ENCODE measurements at regions not wholly inside any gene's neighbourhood (a gene's known extent, or its start where the extent isn't known, plus 50 kb on each side); places are given as distances from the start of the nearest gene placed in this dataset.

DNA sequence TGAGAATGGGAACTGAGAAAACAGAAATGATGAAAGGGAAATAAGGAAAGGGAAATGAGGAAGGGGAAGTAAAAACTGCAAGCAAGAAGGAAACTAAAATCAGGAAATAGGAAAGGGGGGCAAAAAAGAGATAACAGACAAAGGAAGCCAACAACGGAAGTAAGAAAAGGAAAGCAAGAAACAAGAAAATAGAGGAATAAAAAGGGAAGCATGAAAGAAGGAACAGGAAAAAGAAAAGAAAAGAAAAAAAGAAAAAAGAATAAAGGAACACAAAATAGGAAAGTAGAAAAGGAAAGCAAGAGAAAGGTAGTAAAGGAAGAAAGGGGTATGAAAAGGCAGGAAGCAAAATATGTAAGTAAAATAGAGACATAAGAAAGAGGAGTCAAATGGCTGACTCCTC lies 241.2 kb upstream of the NCKAP5 start:
- no peak for TF ChIP-seq ZNF114 (CRISPR knock-in tag; IDR thresholded peaks at IDR 0.05)
- TF ChIP-seq, protein P1, sequence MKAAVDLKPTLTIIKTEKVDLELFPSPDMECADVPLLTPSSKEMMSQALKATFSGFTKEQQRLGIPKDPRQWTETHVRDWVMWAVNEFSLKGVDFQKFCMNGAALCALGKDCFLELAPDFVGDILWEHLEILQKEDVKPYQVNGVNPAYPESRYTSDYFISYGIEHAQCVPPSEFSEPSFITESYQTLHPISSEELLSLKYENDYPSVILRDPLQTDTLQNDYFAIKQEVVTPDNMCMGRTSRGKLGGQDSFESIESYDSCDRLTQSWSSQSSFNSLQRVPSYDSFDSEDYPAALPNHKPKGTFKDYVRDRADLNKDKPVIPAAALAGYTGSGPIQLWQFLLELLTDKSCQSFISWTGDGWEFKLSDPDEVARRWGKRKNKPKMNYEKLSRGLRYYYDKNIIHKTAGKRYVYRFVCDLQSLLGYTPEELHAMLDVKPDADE (IDR thresholded peaks at IDR 0.05): no peak
- no peak for TF ChIP-seq EZH2phosphoT487 (IDR thresholded peaks at IDR 0.05; ENCODE audit: unreplicated experiment)
- TF ChIP-seq, protein P2, sequence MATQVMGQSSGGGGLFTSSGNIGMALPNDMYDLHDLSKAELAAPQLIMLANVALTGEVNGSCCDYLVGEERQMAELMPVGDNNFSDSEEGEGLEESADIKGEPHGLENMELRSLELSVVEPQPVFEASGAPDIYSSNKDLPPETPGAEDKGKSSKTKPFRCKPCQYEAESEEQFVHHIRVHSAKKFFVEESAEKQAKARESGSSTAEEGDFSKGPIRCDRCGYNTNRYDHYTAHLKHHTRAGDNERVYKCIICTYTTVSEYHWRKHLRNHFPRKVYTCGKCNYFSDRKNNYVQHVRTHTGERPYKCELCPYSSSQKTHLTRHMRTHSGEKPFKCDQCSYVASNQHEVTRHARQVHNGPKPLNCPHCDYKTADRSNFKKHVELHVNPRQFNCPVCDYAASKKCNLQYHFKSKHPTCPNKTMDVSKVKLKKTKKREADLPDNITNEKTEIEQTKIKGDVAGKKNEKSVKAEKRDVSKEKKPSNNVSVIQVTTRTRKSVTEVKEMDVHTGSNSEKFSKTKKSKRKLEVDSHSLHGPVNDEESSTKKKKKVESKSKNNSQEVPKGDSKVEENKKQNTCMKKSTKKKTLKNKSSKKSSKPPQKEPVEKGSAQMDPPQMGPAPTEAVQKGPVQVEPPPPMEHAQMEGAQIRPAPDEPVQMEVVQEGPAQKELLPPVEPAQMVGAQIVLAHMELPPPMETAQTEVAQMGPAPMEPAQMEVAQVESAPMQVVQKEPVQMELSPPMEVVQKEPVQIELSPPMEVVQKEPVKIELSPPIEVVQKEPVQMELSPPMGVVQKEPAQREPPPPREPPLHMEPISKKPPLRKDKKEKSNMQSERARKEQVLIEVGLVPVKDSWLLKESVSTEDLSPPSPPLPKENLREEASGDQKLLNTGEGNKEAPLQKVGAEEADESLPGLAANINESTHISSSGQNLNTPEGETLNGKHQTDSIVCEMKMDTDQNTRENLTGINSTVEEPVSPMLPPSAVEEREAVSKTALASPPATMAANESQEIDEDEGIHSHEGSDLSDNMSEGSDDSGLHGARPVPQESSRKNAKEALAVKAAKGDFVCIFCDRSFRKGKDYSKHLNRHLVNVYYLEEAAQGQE (IDR thresholded peaks at IDR 0.05; ENCODE audit: unreplicated experiment): no peak
- no peak for TF ChIP-seq POLR2AphosphoS5 (IDR thresholded peaks at IDR 0.05; ENCODE audit: low read depth)
- TF ChIP-seq CREB1 (CRISPR knock-in tag; IDR thresholded peaks at IDR 0.05; ENCODE audit: low read depth): no peak
- no peak for TF ChIP-seq EZH2 (IDR thresholded peaks at IDR 0.05; ENCODE audit: low read depth, unreplicated experiment)
- TF ChIP-seq JUNB (IDR thresholded peaks at IDR 0.05; ENCODE audit: unreplicated experiment): no peak
- peaks cover 6% of the 10 kb centered on the region for H3K9me3 Mint-ChIP-seq
- no peak overlapping the region for H3K27ac Mint-ChIP-seq
- ATAC-seq (no peak), DNase-seq (ENCODE audit: low spot score) (no peak)
- H3K27me3 Mint-ChIP-seq (ENCODE audit: insufficient read depth, low read depth, poor library complexity): peaks cover 6% of the 10 kb centered on the region
- no peak overlapping the region for H3K4me3 ChIP-seq
- no peak overlapping the region for H3K27ac ChIP-seq (ENCODE audit: low read depth)
- no peaks in the 10 kb centered on the region for H3K4me1 ChIP-seq (ENCODE audit: insufficient read depth)
- no peaks in the 10 kb centered on the region for H3K79me2 ChIP-seq (replicated peaks; ENCODE audit: insufficient read depth)
- no peaks in the 10 kb centered on the region for H3K36me3 ChIP-seq (ENCODE audit: insufficient read depth)
- no peak overlapping the region for H3K4me2 ChIP-seq
- peaks cover 4% of the 10 kb centered on the region; the same call in 2 of the 3 replicates for H3K4me1 Mint-ChIP-seq
- H3K27me3 ChIP-seq (ENCODE audit: insufficient read depth): no peaks in the 10 kb centered on the region
- no peaks in the 10 kb centered on the region for H4K20me1 ChIP-seq (replicated peaks; ENCODE audit: insufficient read depth)
- H3K36me3 Mint-ChIP-seq (ENCODE audit: low read depth): no peaks in the 10 kb centered on the region; the same call in 1 of the 3 replicates
- no peak overlapping the region for H2AFZ ChIP-seq
- H3K9me2 ChIP-seq (ENCODE audit: insufficient read depth): 0 out of 2 replicates have a peak, but pooled peaks cover 4% of the 10 kb centered on the region
- no peak overlapping the region for H3K4me3 Mint-ChIP-seq
- no peaks in the 10 kb centered on the region for H3F3A ChIP-seq (replicated peaks; ENCODE audit: low read depth)

DNA sequence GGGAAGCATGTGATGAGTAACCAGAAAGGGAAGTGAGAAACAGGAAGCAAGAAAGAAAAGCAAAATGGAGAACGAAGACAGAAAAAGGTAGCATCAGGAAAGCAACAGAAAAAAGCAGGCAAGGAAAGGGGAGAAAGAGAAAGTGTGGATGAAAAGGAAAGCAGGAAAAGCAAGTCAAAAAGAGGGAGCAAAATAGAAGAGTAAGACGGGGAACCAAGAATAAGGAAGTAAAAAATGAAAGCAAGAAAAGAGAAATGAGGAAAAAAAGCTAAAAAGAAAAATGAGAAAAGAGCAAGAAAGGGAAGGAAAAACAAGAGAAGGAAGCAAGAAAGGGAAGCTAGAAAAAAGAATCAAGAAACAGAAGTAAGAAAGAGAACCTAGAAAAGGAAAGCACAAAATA lies 242.3 kb upstream of the NCKAP5 start:
- no peaks in the 10 kb centered on the region for H3K36me3 ChIP-seq (ENCODE audit: insufficient read depth)
- H3K9me3 Mint-ChIP-seq: peaks cover 6% of the 10 kb centered on the region
- no peak overlapping the region for H3K27ac Mint-ChIP-seq
- H3K9me2 ChIP-seq (ENCODE audit: insufficient read depth): 0 out of 2 replicates have a peak, but pooled peaks cover 4% of the 10 kb centered on the region
- H3K27ac ChIP-seq (ENCODE audit: low read depth): no peak overlapping the region
- H2AFZ ChIP-seq: no peak overlapping the region
- DNase-seq (ENCODE audit: low spot score) (no peak), ATAC-seq (no peak)
- H3K27me3 Mint-ChIP-seq (ENCODE audit: insufficient read depth, low read depth, poor library complexity): peaks cover 6% of the 10 kb centered on the region
- H3K4me1 ChIP-seq (ENCODE audit: insufficient read depth): no peaks in the 10 kb centered on the region
- no peaks in the 10 kb centered on the region for H3K79me2 ChIP-seq (replicated peaks; ENCODE audit: insufficient read depth)
- no peak overlapping the region for H3K4me2 ChIP-seq
- H3K27me3 ChIP-seq (ENCODE audit: insufficient read depth): no peaks in the 10 kb centered on the region
- H3K4me3 Mint-ChIP-seq: no peak overlapping the region
- H3F3A ChIP-seq (replicated peaks; ENCODE audit: low read depth): no peaks in the 10 kb centered on the region
- TF ChIP-seq, protein P2 (IDR thresholded peaks at IDR 0.05; ENCODE audit: unreplicated experiment): no peak
- no peak for TF ChIP-seq STAT1 (IDR thresholded peaks at IDR 0.05; ENCODE audit: unreplicated experiment)
- no peak for TF ChIP-seq ZNF114 (CRISPR knock-in tag; IDR thresholded peaks at IDR 0.05)
- TF ChIP-seq EZH2phosphoT487 (IDR thresholded peaks at IDR 0.05; ENCODE audit: unreplicated experiment): no peak
- TF ChIP-seq, protein P3, sequence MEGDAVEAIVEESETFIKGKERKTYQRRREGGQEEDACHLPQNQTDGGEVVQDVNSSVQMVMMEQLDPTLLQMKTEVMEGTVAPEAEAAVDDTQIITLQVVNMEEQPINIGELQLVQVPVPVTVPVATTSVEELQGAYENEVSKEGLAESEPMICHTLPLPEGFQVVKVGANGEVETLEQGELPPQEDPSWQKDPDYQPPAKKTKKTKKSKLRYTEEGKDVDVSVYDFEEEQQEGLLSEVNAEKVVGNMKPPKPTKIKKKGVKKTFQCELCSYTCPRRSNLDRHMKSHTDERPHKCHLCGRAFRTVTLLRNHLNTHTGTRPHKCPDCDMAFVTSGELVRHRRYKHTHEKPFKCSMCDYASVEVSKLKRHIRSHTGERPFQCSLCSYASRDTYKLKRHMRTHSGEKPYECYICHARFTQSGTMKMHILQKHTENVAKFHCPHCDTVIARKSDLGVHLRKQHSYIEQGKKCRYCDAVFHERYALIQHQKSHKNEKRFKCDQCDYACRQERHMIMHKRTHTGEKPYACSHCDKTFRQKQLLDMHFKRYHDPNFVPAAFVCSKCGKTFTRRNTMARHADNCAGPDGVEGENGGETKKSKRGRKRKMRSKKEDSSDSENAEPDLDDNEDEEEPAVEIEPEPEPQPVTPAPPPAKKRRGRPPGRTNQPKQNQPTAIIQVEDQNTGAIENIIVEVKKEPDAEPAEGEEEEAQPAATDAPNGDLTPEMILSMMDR (conservative IDR thresholded peaks at IDR 0.05; ENCODE audit: low read depth in 2 of 2): no peak
- no peak for TF ChIP-seq CREB1 (CRISPR knock-in tag; IDR thresholded peaks at IDR 0.05; ENCODE audit: low read depth)
- TF ChIP-seq POLR2AphosphoS5 (IDR thresholded peaks at IDR 0.05; ENCODE audit: low read depth): no peak
- no peak for TF ChIP-seq ZNF331 (CRISPR knock-in tag; IDR thresholded peaks at IDR 0.05; ENCODE audit: low read depth)
- TF ChIP-seq NANOG (IDR thresholded peaks at IDR 0.05; ENCODE audit: borderline replicate concordance): no peak
- peaks cover under 1% of the 10 kb centered on the region; the same call in 2 of the 3 replicates for H3K4me1 Mint-ChIP-seq
- no peaks in the 10 kb centered on the region; the same call in 1 of the 3 replicates for H3K36me3 Mint-ChIP-seq (ENCODE audit: low read depth)
- H3K4me3 ChIP-seq: no peak overlapping the region
- no peaks in the 10 kb centered on the region for H4K20me1 ChIP-seq (replicated peaks; ENCODE audit: insufficient read depth)

Measured in GM23338 (cell line).